H1 (cell line): ENCODE measurements at regions not wholly inside any gene's neighbourhood (a gene's known extent, or its start where the extent isn't known, plus 50 kb on each side); places are given as distances from the start of the nearest gene placed in this dataset.

Experiments used
- CHD7 ChIP-seq: fragments of 300-600 bp; sonication (generic); IDR thresholded peaks from 2 replicates; pipeline ENCODE4 v1.7.1; 2012; ENCODE audit warnings: low read length, moderate library complexity, mild to moderate bottlenecking, inconsistent platforms; ENCODE audit not compliant: insufficient replicate concordance
- EZH2 ChIP-seq: fragments of 200-600 bp; sonication (generic); IDR thresholded peaks from 2 replicates; pipeline ENCODE4 v1.7.1; 2012; ENCODE audit warnings: low read depth, mild to moderate bottlenecking, moderate library complexity, low read length, inconsistent platforms; ENCODE audit not compliant: severe bottlenecking
- HDAC2 ChIP-seq, 2 experiments: fragments of 300-600 bp in 1 of 2; sonication (generic) in 1 of 2; IDR thresholded peaks; 2 replicates each; pipeline ENCODE4 v1.6.1; 2011 to 2012; ENCODE audit warnings: low read depth in 2 of 2, low read length in 2 of 2, mild to moderate bottlenecking in 2 of 2, moderate library complexity in 2 of 2, borderline replicate concordance in 1 of 2, inconsistent platforms in 1 of 2
- MAFK ChIP-seq: IDR thresholded peaks from 2 replicates; pipeline ENCODE4 v1.6.1; 2012; ENCODE audit warnings: low read depth, mild to moderate bottlenecking, improper control_type of control experiment, low read length
- POLR2A ChIP-seq, 2 experiments: IDR thresholded peaks; 1 replicate in 1 of 2; 2 replicates in 1 of 2; pipeline ENCODE4 v1.6.1; 2011; ENCODE audit warnings: low read depth in 2 of 2, low read length in 2 of 2, mild to moderate bottlenecking in 2 of 2; ENCODE audit errors: control extremely low read depth in 1 of 2
- RAD21 ChIP-seq, 2 experiments: IDR thresholded peaks in 1 of 2; conservative IDR thresholded peaks in 1 of 2; 2 replicates each; pipeline ENCODE4 v1.6.1; 2011; ENCODE audit warnings: low read depth in 2 of 2, low read length in 2 of 2, improper control_type of control experiment in 1 of 2, inconsistent platforms in 1 of 2, mild to moderate bottlenecking in 1 of 2, moderate library complexity in 1 of 2
- RFX5 ChIP-seq: IDR thresholded peaks from 2 replicates; pipeline ENCODE4 v1.6.1; 2011; ENCODE audit warnings: low read depth, low read length, improper control_type of control experiment, borderline replicate concordance
- RNF2 ChIP-seq: fragments of 200-900, 300-1000 bp; sonication (generic); IDR thresholded peaks from 2 replicates; pipeline ENCODE4 v1.7.1; 2016; ENCODE audit warnings: borderline replicate concordance, low read depth, mild to moderate bottlenecking, antibody characterized with exemption, low read length; ENCODE audit not compliant: poor library complexity, severe bottlenecking; ENCODE audit errors: missing control alignments
- SIN3A ChIP-seq, 2 experiments: IDR thresholded peaks in 1 of 2; conservative IDR thresholded peaks in 1 of 2; 2 replicates each; pipeline ENCODE4 v1.6.1; 2011 to 2012; ENCODE audit warnings: low read length in 2 of 2, improper control_type of control experiment in 1 of 2, low read depth in 1 of 2, mild to moderate bottlenecking in 1 of 2
- TBP ChIP-seq: IDR thresholded peaks from 2 replicates; pipeline ENCODE4 v1.6.1; 2011; ENCODE audit warnings: low read depth, low read length, improper control_type of control experiment
- TCF12 ChIP-seq: IDR thresholded peaks from 2 replicates; pipeline ENCODE4 v1.6.1; 2011; ENCODE audit warnings: low read depth, mild to moderate bottlenecking, low read length

DNA sequence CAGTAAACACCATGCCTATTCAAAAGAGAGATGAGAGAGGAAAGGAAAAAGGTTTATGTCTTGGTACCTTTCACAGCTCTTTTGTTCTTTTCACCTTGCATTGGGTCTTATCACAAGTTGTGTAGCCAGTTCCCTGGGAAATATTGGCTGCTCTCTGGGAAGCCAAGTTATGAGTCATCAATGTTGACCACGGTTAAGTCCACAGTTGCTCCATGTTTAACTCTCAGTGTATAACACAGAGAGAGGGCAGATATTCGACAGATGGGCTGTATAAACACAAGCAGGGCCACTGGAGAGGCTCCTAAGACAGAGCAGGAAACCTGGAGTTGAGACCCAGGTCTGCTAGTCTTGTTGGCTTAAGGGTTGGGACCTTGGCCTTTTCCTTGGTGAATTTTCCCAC is 718.6 kb downstream of the QKI start (continued):
- TF ChIP-seq CHD7 (no peak), TCF12 (no peak), POLR2A (IDR thresholded peaks at IDR 0.05; ENCODE audit: control extremely low read depth in 1 of 2, low read depth in 2 of 2, low read length in 2 of 2) (no peak), EZH2 (no peak), RNF2 (no peak), SIN3A (conservative IDR thresholded peaks at IDR 0.05 in 1 of 2, IDR thresholded peaks at IDR 0.05 in 1 of 2; ENCODE audit: low read depth in 1 of 2, low read length in 2 of 2) (no peak), RAD21 (IDR thresholded peaks at IDR 0.05 in 1 of 2, conservative IDR thresholded peaks at IDR 0.05 in 1 of 2; ENCODE audit: low read depth in 2 of 2, low read length in 2 of 2) (no peak), RFX5 (no peak), MAFK (no peak), TBP (no peak), HDAC2 (IDR thresholded peaks at IDR 0.05; ENCODE audit: borderline replicate concordance in 1 of 2, low read depth in 2 of 2, low read length in 2 of 2) (no peak)
